ENCODE measurements at regions not wholly inside any gene's neighbourhood (a gene's known extent, or its start where the extent isn't known, plus 50 kb on each side); places are given as distances from the start of the nearest gene placed in this dataset.

GRCh38 chr13:24087605-24088225, 72.8 kb upstream of the SPATA13 start:
- no peak for TF ChIP-seq CTCF (IDR thresholded peaks at IDR 0.05; ENCODE audit: control extremely low read depth, extremely low read depth)
- Histone ChIP-seq H3K27me3 (ENCODE audit: control insufficient read depth in 3 of 3, insufficient read depth in 3 of 3, low read length in 2 of 3) (no peaks in the 10 kb centered on the region), H3K27ac (ENCODE audit: low read depth in 1 of 2, low read length in 1 of 2) (peak overlapping the region in 1 of 2 donors; percentile 20), H3K9ac (ENCODE audit: insufficient read depth in 1 of 2, low read length in 2 of 2) (no peak overlapping the region), H3K4me3 (no peak overlapping the region), H3K36me3 (ENCODE audit: control insufficient read depth in 4 of 4, insufficient read depth in 4 of 4, low read length in 4 of 4) (no peaks in the 10 kb centered on the region), H3K9me3 (ENCODE audit: control insufficient read depth in 4 of 4, insufficient read depth in 3 of 4, low read length in 3 of 4) (peaks cover 0 to 3% (median 0%) of the 10 kb centered on the region in 4 donors), H3K4me1 (ENCODE audit: control insufficient read depth in 5 of 5, insufficient read depth in 5 of 5, low read length in 5 of 5) (peaks cover 0 to 26% (median 24%) of the 10 kb centered on the region in 5 donors)
- peak; percentile 29 to 69 (median 57) for DNase-seq
- 55 to 69% methylated on average over 7 of the region's 7 CpGs for WGBS, 2 donors
- no peak for ATAC-seq (ENCODE audit: insufficient read depth, low FRiP score)

DNA sequence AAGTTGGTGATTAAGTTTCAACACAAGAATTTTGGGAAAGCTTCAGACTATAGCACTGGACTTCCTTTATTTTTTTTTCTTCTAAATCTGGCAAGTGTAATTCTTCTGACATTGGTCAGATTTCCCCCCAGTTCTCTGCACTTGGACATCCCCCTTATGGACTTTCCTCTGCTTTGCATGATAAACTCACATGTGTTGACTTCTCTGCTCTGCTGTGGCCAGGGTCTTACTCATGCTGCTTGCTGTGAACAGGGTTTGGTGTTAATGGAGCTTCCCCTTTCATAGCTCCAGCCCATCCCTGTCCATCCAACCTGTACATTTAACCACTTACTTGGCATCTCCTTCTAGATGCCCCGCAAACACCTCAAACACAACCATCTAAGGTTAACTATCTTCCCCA, 70.5 kb upstream of the SPATA13 start:
- ATAC-seq (ENCODE audit: insufficient read depth, low FRiP score) (no peak), DNase-seq (no peak)
- Histone ChIP-seq H3K9me3 (ENCODE audit: control insufficient read depth in 4 of 4, insufficient read depth in 3 of 4, low read length in 3 of 4) (peaks cover 0 to 2% (median 0%) of the 10 kb centered on the region in 4 donors), H3K36me3 (ENCODE audit: control insufficient read depth in 4 of 4, insufficient read depth in 4 of 4, low read length in 4 of 4) (no peaks in the 10 kb centered on the region), H3K4me1 (ENCODE audit: control insufficient read depth in 5 of 5, insufficient read depth in 5 of 5, low read length in 5 of 5) (peaks cover 0 to 26% (median 15%) of the 10 kb centered on the region in 5 donors), H3K27ac (ENCODE audit: low read depth in 1 of 2, low read length in 1 of 2) (no peak overlapping the region), H3K4me3 (no peak overlapping the region), H3K27me3 (ENCODE audit: control insufficient read depth in 3 of 3, insufficient read depth in 3 of 3, low read length in 2 of 3) (no peaks in the 10 kb centered on the region), H3K9ac (ENCODE audit: insufficient read depth in 1 of 2, low read length in 2 of 2) (no peak overlapping the region)
- WGBS, 2 donors: 98 to 100% methylated on average over 1 of the region's 1 CpG
- no peak for TF ChIP-seq CTCF (IDR thresholded peaks at IDR 0.05; ENCODE audit: control extremely low read depth, extremely low read depth)

DNA sequence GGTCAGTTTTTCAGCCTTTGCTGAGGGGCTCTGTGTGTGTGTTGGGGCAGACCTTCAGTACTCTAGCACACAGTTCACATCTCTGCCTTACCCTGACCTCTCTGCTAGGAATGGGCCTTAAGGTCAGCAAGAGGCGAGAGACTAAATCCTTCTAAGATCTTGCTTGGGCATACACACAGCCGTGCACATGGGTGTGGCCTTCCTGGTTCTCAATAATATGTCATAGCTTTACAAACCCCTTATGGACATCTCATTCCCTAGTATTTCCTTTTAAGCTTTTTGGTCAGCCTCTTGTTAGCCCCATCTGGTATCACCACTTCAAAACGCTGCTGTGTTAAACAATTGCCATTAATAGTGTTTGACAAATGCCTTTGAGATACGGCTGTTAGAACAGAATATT, 69.4 kb upstream of the SPATA13 start:
- H3K27ac ChIP-seq (ENCODE audit: low read depth in 1 of 2, low read length in 1 of 2): peak overlapping the region in 1 of 2 donors; percentile 69
- H3K36me3 ChIP-seq (ENCODE audit: control insufficient read depth in 4 of 4, insufficient read depth in 4 of 4, low read length in 4 of 4): no peaks in the 10 kb centered on the region
- H3K9ac ChIP-seq (ENCODE audit: insufficient read depth in 1 of 2, low read length in 2 of 2): no peak overlapping the region
- no peak for TF ChIP-seq CTCF (IDR thresholded peaks at IDR 0.05; ENCODE audit: control extremely low read depth, extremely low read depth)
- DNase-seq: no peak
- ATAC-seq (ENCODE audit: insufficient read depth, low FRiP score): no peak
- H3K9me3 ChIP-seq (ENCODE audit: control insufficient read depth in 4 of 4, insufficient read depth in 3 of 4, low read length in 3 of 4): peaks cover 0 to 2% (median 0%) of the 10 kb centered on the region in 4 donors
- H3K4me1 ChIP-seq (ENCODE audit: control insufficient read depth in 5 of 5, insufficient read depth in 5 of 5, low read length in 5 of 5): peaks cover 0 to 22% (median 11%) of the 10 kb centered on the region in 5 donors
- WGBS, 2 donors: 61 to 74% methylated on average over 4 of the region's 4 CpGs
- no peak overlapping the region for H3K4me3 ChIP-seq
- no peaks in the 10 kb centered on the region for H3K27me3 ChIP-seq (ENCODE audit: control insufficient read depth in 3 of 3, insufficient read depth in 3 of 3, low read length in 2 of 3)

GRCh38 chr13:24092108-24092507, 68.4 kb upstream of the SPATA13 start:
- Histone ChIP-seq H3K4me1 (ENCODE audit: control insufficient read depth in 5 of 5, insufficient read depth in 5 of 5, low read length in 5 of 5) (peaks cover 0 to 16% (median 10%) of the 10 kb centered on the region in 5 donors), H3K9me3 (ENCODE audit: control insufficient read depth in 4 of 4, insufficient read depth in 3 of 4, low read length in 3 of 4) (peaks cover 0 to 2% (median 0%) of the 10 kb centered on the region in 4 donors), H3K36me3 (ENCODE audit: control insufficient read depth in 4 of 4, insufficient read depth in 4 of 4, low read length in 4 of 4) (no peaks in the 10 kb centered on the region), H3K9ac (ENCODE audit: insufficient read depth in 1 of 2, low read length in 2 of 2) (no peak overlapping the region), H3K4me3 (no peak overlapping the region), H3K27me3 (ENCODE audit: control insufficient read depth in 3 of 3, insufficient read depth in 3 of 3, low read length in 2 of 3) (no peaks in the 10 kb centered on the region), H3K27ac (ENCODE audit: low read depth in 1 of 2, low read length in 1 of 2) (peak overlapping the region in 1 of 2 donors; percentile 63)
- no peak for TF ChIP-seq CTCF (IDR thresholded peaks at IDR 0.05; ENCODE audit: control extremely low read depth, extremely low read depth)
- WGBS, 2 donors: 47 to 56% methylated on average over 1 of the region's 1 CpG
- ATAC-seq (ENCODE audit: insufficient read depth, low FRiP score) (no peak), DNase-seq (peak in 2 of 3 donors; percentile 23 to 49)

Measured in lung (tissue), 11 donors.